ENCODE measurements at regions not wholly inside any gene's neighbourhood (a gene's known extent, or its start where the extent isn't known, plus 50 kb on each side); places are given as distances from the start of the nearest gene placed in this dataset.
A peak's percentile ranks its signal among the peaks of the same experiment; 100 is the strongest.

- H3K27ac ChIP-seq = no peak overlapping the region
Measured at GRCh38 chr13:39938596-39938995, 283.1 kb downstream of the COG6 start.

GRCh38 chr13:39941236-39941635, 285.8 kb downstream of the COG6 start:
- TF ChIP-seq, protein P1, sequence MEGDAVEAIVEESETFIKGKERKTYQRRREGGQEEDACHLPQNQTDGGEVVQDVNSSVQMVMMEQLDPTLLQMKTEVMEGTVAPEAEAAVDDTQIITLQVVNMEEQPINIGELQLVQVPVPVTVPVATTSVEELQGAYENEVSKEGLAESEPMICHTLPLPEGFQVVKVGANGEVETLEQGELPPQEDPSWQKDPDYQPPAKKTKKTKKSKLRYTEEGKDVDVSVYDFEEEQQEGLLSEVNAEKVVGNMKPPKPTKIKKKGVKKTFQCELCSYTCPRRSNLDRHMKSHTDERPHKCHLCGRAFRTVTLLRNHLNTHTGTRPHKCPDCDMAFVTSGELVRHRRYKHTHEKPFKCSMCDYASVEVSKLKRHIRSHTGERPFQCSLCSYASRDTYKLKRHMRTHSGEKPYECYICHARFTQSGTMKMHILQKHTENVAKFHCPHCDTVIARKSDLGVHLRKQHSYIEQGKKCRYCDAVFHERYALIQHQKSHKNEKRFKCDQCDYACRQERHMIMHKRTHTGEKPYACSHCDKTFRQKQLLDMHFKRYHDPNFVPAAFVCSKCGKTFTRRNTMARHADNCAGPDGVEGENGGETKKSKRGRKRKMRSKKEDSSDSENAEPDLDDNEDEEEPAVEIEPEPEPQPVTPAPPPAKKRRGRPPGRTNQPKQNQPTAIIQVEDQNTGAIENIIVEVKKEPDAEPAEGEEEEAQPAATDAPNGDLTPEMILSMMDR (conservative IDR thresholded peaks at IDR 0.05) = no peak
- H3K27ac ChIP-seq = no peak overlapping the region

More at GRCh38 chr13:39938596-39938995, 283.1 kb downstream of the COG6 start:
- TF ChIP-seq, protein P1 (conservative IDR thresholded peaks at IDR 0.05) = no peak

DNA sequence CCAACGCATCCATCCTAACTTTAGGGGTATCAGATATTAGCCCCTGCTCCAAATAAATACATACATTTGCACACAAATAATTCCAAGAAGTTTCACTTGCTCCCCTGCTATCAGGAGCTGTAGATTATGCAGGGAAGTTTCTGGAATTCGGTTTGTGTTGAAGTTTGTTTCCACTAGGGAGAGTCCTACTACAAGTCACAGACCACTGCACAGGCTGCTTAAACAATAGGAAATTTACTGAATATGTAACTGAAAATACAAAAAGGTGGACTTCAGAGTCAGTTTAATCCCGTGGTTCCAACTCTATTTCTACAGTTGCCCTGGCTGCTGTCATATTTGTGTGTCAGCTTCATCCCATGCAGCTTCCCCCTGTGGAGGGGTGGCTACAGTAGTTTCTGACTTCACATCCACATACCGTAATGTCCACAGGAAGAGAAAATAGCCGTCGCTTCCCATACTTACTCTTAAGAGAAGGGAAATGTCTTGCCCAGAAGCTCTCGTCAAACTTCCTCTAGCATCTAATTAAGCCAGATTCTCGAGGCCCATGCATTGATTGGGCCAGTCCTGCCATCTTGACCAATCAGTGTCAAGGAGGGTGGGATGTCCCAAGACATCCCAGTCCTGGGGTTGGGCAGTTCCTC, 286.6 kb downstream of the COG6 start:
- TF ChIP-seq, protein P1 (conservative IDR thresholded peaks at IDR 0.05) = no peak
- no peak overlapping the region for H3K27ac ChIP-seq

DNA sequence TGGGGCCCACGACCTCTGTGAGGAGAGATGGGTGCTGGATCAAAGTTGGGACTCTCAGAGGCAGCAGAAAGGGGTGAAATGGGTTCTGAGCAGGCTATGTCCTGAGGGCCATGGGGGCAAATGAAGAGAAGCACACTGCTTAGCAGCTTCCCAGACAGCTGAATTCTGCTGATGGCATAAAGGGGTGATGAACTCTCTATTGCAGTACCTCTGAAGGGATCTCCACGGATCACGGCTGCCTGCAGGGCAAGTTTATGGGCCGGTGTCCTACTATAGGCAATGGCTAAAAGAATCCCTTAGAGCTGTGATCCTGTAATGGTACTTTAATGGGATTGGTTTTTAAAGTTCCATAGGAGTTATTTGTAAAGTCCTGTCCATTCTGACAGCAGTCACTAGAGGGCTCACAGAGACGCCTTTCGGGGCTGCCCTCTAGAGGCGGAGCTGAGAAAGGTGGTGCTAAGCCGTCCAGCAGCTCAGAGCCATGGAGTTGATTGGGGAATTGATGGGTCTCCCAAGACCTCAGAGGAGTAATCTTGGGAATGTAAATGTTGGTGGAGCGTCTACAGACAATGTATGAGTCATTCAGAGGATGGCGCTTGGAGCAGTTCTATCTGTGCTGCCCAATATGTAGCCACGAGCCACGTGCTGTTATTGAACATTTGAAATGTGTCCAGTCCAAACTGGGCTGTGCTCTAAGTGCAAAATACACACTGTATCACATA, 287.3 kb downstream of the COG6 start:
- TF ChIP-seq, protein P1 (conservative IDR thresholded peaks at IDR 0.05) = peak; percentile 95

GRCh38 chr13:39943711-39944110, 288.2 kb downstream of the COG6 start:
- no peak overlapping the region for H3K27ac ChIP-seq

More for the DNA sequence above, 287.3 kb downstream of the COG6 start:
- no peak overlapping the region for H3K27ac ChIP-seq

GRCh38 chr13:39945226-39945625, 289.8 kb downstream of the COG6 start:
- TF ChIP-seq, protein P1 (conservative IDR thresholded peaks at IDR 0.05) = no peak
- H3K27ac ChIP-seq = no peak overlapping the region

More at GRCh38 chr13:39943711-39944110, 288.2 kb downstream of the COG6 start:
- TF ChIP-seq, protein P1 (conservative IDR thresholded peaks at IDR 0.05) = no peak

- TF ChIP-seq, protein P1 (conservative IDR thresholded peaks at IDR 0.05) = no peak
- H3K27ac ChIP-seq = no peak overlapping the region
Measured at GRCh38 chr13:39946769-39947168, 291.3 kb downstream of the COG6 start.

All from VCaP (cell line).